Caco-2 (cell line): ENCODE measurements at regions not wholly inside any gene's neighbourhood (a gene's known extent, or its start where the extent isn't known, plus 50 kb on each side); places are given as distances from the start of the nearest gene placed in this dataset.

Source experiments
- BruUV-seq: library from RNA; stranded (reverse); fragments of 400-500 nt; replicated peaks from 2 replicates; lab custom pipeline; 2021; lab: Mats Ljungman, UMichigan
- CTCF ChIA-PET: fragments of 300-600 bp; sonication (Branson Sonifier 250); formaldehyde crosslinking; loops from one replicate; lab custom pipeline; 2022; ENCODE audit warnings: antibody characterized with exemption; lab: Charles Lee
- POLR2A ChIA-PET: fragments of 300-600 bp; sonication (Branson Sonifier 250); formaldehyde crosslinking; loops from one replicate; lab custom pipeline; 2022; ENCODE audit warnings: antibody characterized with exemption; lab: Charles Lee
- DNase-seq, 2 experiments: peaks; one replicate each; pipeline versions ENCODE4 v3.0.0 to v3.0.0-alpha.2; 2020 to 2022
- H3K27me3 ChIP-seq: replicated peaks from 2 replicates; pipeline ENCODE4 v1.6.0; 2011; ENCODE audit warnings: low read length; ENCODE audit not compliant: control insufficient read depth, insufficient read depth
- H3K36me3 ChIP-seq: 2 replicates; pipeline ENCODE4 v1.5.1; 2011; ENCODE audit warnings: low read length; ENCODE audit not compliant: control insufficient read depth, insufficient read depth
- H3K4me1 ChIP-seq: fragments of 250-450 bp; sonication (Bioruptor Pico); 2 replicates; pipeline ENCODE4 v1.5.1; 2020; ENCODE audit warnings: mild to moderate bottlenecking
- H3K4me3 ChIP-seq: 2 replicates; pipeline ENCODE4 v1.5.1; 2011; ENCODE audit warnings: low read depth, mild to moderate bottlenecking, control low read depth, low read length
- H3K9me3 ChIP-seq: fragments of 250-450 bp; sonication (Bioruptor Pico); 2 replicates; pipeline ENCODE4 v1.5.1; 2020; ENCODE audit warnings: mild to moderate bottlenecking, moderate library complexity
- H3K27ac Mint-ChIP-seq: one replicate; pipeline ENCODE4 v1.8.0; 2022; ENCODE audit warnings: mixed read lengths; ENCODE audit not compliant: unreplicated experiment
- H3K27me3 Mint-ChIP-seq: one replicate; pipeline ENCODE4 v1.8.0; 2022; ENCODE audit warnings: mixed read lengths; ENCODE audit not compliant: insufficient read depth, unreplicated experiment
- H3K36me3 Mint-ChIP-seq: one replicate; pipeline ENCODE4 v1.8.0; 2022; ENCODE audit warnings: mild to moderate bottlenecking, mixed read lengths; ENCODE audit not compliant: insufficient read depth, unreplicated experiment
- H3K4me1 Mint-ChIP-seq: one replicate; pipeline ENCODE4 v1.8.0; 2022; ENCODE audit warnings: low read depth, mixed read lengths; ENCODE audit not compliant: unreplicated experiment
- H3K4me3 Mint-ChIP-seq: one replicate; pipeline ENCODE4 v1.8.0; 2022; ENCODE audit warnings: mild to moderate bottlenecking, moderate library complexity, mixed read lengths; ENCODE audit not compliant: unreplicated experiment
- H3K9me3 Mint-ChIP-seq: one replicate; pipeline ENCODE4 v1.8.0; 2022; ENCODE audit warnings: mixed read lengths; ENCODE audit not compliant: unreplicated experiment
- CTCF ChIP-seq, 2 experiments: fragments of 200-600 bp in 1 of 2; IDR thresholded peaks; 1 replicate in 1 of 2; 2 replicates in 1 of 2; pipeline versions ENCODE4 v1.5.1 to v1.8.0; 2011 to 2022; ENCODE audit warnings: antibody characterized with exemption in 1 of 2, control low read depth in 1 of 2, inconsistent platforms in 1 of 2, low read depth in 1 of 2, low read length in 1 of 2, mild to moderate bottlenecking in 1 of 2, moderate library complexity in 1 of 2; ENCODE audit not compliant: insufficient read depth in 1 of 2, severe bottlenecking in 1 of 2, unreplicated experiment in 1 of 2
- intact Hi-C: fragments of 100-400 bp; cut with micrococcal nuclease; formaldehyde crosslinking; loops from one replicate; pipeline ENCODE4 v1.10.0; 2022; ENCODE audit not compliant: unreplicated experiment

- no peaks in the 10 kb centered on the region for H3K4me1 Mint-ChIP-seq
- ChIA-PET POLR2A (no interaction called here), CTCF (no interaction called here)
- Histone ChIP-seq H3K27me3 (no peaks in the 10 kb centered on the region), H3K36me3 (no peaks in the 10 kb centered on the region), H3K9me3 (no peaks in the 10 kb centered on the region), H3K4me3 (no peak overlapping the region), H3K4me1 (no peaks in the 10 kb centered on the region)
- H3K4me3 Mint-ChIP-seq = no peak overlapping the region
- intact Hi-C loops = no loop called here
- no peaks in the 10 kb centered on the region for H3K36me3 Mint-ChIP-seq
- H3K27ac Mint-ChIP-seq = no peak overlapping the region
- no peaks in the 10 kb centered on the region for H3K9me3 Mint-ChIP-seq
- no TSS peak for BruUV-seq
- TF ChIP-seq CTCF (IDR thresholded peaks at IDR 0.05; ENCODE audit: insufficient read depth in 1 of 2, low read depth in 1 of 2, low read length in 1 of 2, severe bottlenecking in 1 of 2, unreplicated experiment in 1 of 2) = no peak
- no peaks in the 10 kb centered on the region for H3K27me3 Mint-ChIP-seq
- DNase-seq = no peak
These were observed 306.7 kb downstream of the GBA3 start for GRCh38 chr4:22999419-22999818.

- no peaks in the 10 kb centered on the region for H3K9me3 Mint-ChIP-seq
- intact Hi-C loops = no loop called here
- Histone ChIP-seq H3K4me3 (no peak overlapping the region), H3K4me1 (no peaks in the 10 kb centered on the region), H3K36me3 (no peaks in the 10 kb centered on the region), H3K27me3 (no peaks in the 10 kb centered on the region), H3K9me3 (no peaks in the 10 kb centered on the region)
- H3K36me3 Mint-ChIP-seq = no peaks in the 10 kb centered on the region
- no peak overlapping the region for H3K27ac Mint-ChIP-seq
- ChIA-PET CTCF (no interaction called here), POLR2A (no interaction called here)
- DNase-seq = no peak
- no peaks in the 10 kb centered on the region for H3K27me3 Mint-ChIP-seq
- no TSS peak for BruUV-seq
- no peaks in the 10 kb centered on the region for H3K4me1 Mint-ChIP-seq
- no peak overlapping the region for H3K4me3 Mint-ChIP-seq
- no peak for TF ChIP-seq CTCF (IDR thresholded peaks at IDR 0.05; ENCODE audit: insufficient read depth in 1 of 2, low read depth in 1 of 2, low read length in 1 of 2, severe bottlenecking in 1 of 2, unreplicated experiment in 1 of 2)
These were observed 304.9 kb downstream of the GBA3 start for GRCh38 chr4:22997358-22998224.

GRCh38 chr4:22991576-22991975, 298.8 kb downstream of the GBA3 start:
- intact Hi-C loops = no loop called here
- no peaks in the 10 kb centered on the region for H3K4me1 ChIP-seq
- no peaks in the 10 kb centered on the region for H3K27me3 ChIP-seq
- H3K36me3 ChIP-seq = no peaks in the 10 kb centered on the region
- H3K9me3 ChIP-seq = no peaks in the 10 kb centered on the region
- no peak overlapping the region for H3K4me3 Mint-ChIP-seq
- ChIA-PET CTCF (no interaction called here), POLR2A (no interaction called here)
- H3K27ac Mint-ChIP-seq = no peak overlapping the region
- no peak for TF ChIP-seq CTCF (IDR thresholded peaks at IDR 0.05; ENCODE audit: insufficient read depth in 1 of 2, low read depth in 1 of 2, low read length in 1 of 2, severe bottlenecking in 1 of 2, unreplicated experiment in 1 of 2)
- no peaks in the 10 kb centered on the region for H3K36me3 Mint-ChIP-seq
- no peaks in the 10 kb centered on the region for H3K9me3 Mint-ChIP-seq
- no peaks in the 10 kb centered on the region for H3K27me3 Mint-ChIP-seq
- no peak overlapping the region for H3K4me3 ChIP-seq
- BruUV-seq = no TSS peak
- no peaks in the 10 kb centered on the region for H3K4me1 Mint-ChIP-seq
- no peak for DNase-seq
